Muscle layer of duodenum (tissue), 2 donors: ENCODE measurements at regions not wholly inside any gene's neighbourhood (a gene's known extent, or its start where the extent isn't known, plus 50 kb on each side); places are given as distances from the start of the nearest gene placed in this dataset.

Experiments used
- H3K27ac ChIP-seq: one replicate; pipeline ENCODE4 v1.7.0; 2013; ENCODE audit warnings: mild to moderate bottlenecking, low read length
- H3K27me3 ChIP-seq: one replicate; pipeline ENCODE4 v1.7.0; 2013; ENCODE audit warnings: low read depth, mild to moderate bottlenecking, control low read depth, low read length
- H3K36me3 ChIP-seq, 2 donors: one replicate each; pipeline ENCODE4 v1.7.0; 2013; ENCODE audit warnings: low read length in 2 of 2, control low read depth in 1 of 2, mild to moderate bottlenecking in 1 of 2; ENCODE audit not compliant: insufficient read depth in 2 of 2, control insufficient read depth in 1 of 2
- H3K4me1 ChIP-seq, 2 donors: one replicate each; pipeline ENCODE4 v1.7.0; 2013; ENCODE audit warnings: low read length in 2 of 2, mild to moderate bottlenecking in 2 of 2, control low read depth in 1 of 2, moderate library complexity in 1 of 2; ENCODE audit not compliant: insufficient read depth in 2 of 2, control insufficient read depth in 1 of 2
- H3K4me3 ChIP-seq, 2 donors: one replicate each; pipeline ENCODE4 v1.7.0; 2013; ENCODE audit warnings: low read length in 2 of 2, low read depth in 1 of 2, mild to moderate bottlenecking in 1 of 2
- H3K9me3 ChIP-seq, 2 donors: one replicate each; pipeline ENCODE4 v1.7.0; 2013; ENCODE audit warnings: low read length in 2 of 2, control low read depth in 1 of 2, mild to moderate bottlenecking in 1 of 2; ENCODE audit not compliant: control insufficient read depth in 1 of 2
- donor health status: healthy.

DNA sequence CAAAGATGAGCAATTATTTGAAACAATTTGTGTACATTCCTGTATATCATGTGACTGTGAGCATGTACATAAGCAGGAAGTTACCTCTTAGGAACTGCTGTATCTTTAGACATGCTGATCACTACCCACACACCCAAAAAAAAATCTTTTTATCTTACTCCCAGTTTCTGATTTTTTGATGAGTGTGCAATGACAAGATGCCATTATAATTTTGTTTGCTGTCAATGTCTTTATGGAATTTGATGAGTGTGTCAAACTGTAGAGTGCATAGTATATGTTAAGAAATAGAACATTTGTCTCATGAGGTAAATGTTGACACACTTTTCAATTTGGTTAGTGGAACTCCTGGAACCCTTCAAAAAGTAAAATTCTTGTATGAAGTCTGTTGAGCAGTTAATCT is 84.0 kb upstream of the TMEFF2 start:
- Histone ChIP-seq H3K27me3 (no peaks in the 10 kb centered on the region), H3K36me3 (no peaks in the 10 kb centered on the region), H3K9me3 (no peaks in the 10 kb centered on the region), H3K27ac (no peak overlapping the region), H3K4me1 (no peaks in the 10 kb centered on the region), H3K4me3 (no peak overlapping the region)

- no peak overlapping the region for H3K27ac ChIP-seq
- H3K9me3 ChIP-seq, result no peaks in the 10 kb centered on the region
- no peaks in the 10 kb centered on the region for H3K36me3 ChIP-seq
- no peak overlapping the region for H3K4me3 ChIP-seq
- no peaks in the 10 kb centered on the region for H3K4me1 ChIP-seq
- no peaks in the 10 kb centered on the region for H3K27me3 ChIP-seq
These were observed 82.9 kb upstream of the TMEFF2 start for GRCh38 chr2:192277494-192278109.

DNA sequence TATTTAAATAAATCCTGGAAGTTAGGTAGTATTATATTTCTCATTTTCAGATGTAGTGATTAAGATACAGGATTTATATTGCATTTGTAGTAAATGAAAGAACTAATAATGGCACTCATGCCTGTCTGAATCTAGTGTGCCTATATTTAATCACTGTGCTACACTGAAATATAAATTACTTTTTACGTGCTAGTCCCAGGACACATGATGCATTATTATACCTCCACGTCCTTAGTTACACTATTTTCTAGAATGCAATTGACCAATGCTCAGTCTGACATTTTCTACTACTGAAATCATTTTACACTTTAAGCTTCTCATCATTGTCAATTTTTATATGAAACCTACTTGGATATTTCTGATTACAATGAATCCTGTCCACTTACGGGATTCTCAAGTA is 80.9 kb upstream of the TMEFF2 start:
- H3K9me3 ChIP-seq, result no peaks in the 10 kb centered on the region
- H3K4me1 ChIP-seq, result no peaks in the 10 kb centered on the region
- no peak overlapping the region for H3K27ac ChIP-seq
- no peaks in the 10 kb centered on the region for H3K36me3 ChIP-seq
- no peak overlapping the region for H3K4me3 ChIP-seq
- H3K27me3 ChIP-seq, result no peaks in the 10 kb centered on the region

- Histone ChIP-seq H3K4me3 (no peak overlapping the region), H3K27me3 (no peaks in the 10 kb centered on the region), H3K9me3 (no peaks in the 10 kb centered on the region), H3K27ac (no peak overlapping the region), H3K4me1 (no peaks in the 10 kb centered on the region), H3K36me3 (no peaks in the 10 kb centered on the region)
These were observed 72.8 kb upstream of the TMEFF2 start for GRCh38 chr2:192267484-192267883.

DNA sequence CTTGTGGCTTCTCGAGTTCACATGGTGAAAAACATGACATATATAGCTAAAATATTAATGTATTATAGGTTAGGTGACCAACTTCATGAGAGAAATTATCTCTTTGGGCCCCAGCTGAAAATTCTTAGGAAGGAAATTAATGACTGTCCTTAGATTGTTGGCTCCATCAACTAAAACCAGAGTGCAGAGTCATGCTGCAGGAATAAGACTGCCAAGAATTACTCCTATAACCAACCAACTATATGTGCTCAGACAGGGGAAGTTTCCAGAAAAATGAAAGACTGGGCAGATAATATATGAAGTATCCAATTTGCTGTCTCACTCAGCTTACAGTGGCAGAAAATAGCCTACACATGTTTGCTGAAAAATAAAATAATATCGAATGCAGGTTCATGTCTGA is 71.0 kb upstream of the TMEFF2 start:
- Histone ChIP-seq H3K4me3 (no peak overlapping the region), H3K36me3 (no peaks in the 10 kb centered on the region), H3K9me3 (no peaks in the 10 kb centered on the region), H3K4me1 (no peaks in the 10 kb centered on the region), H3K27me3 (no peaks in the 10 kb centered on the region), H3K27ac (no peak overlapping the region)

DNA sequence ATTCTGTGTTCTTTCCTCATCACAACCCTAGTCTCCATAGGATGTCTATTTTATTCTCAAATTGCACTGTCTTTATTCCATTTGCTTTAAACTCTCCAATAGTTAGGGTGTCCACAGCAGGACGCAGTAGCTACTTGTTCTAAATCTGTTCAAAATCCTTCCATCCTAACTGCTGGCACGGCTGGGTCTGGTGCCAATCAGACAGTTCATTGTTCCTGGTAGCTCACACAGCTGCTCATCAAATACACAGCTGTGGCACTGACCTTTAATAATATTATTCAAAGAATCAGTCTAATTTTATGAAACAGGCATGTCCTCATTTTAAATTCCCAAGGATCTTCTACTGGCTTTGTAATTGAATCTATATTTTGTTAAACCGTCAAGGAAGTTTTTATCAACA is 59.7 kb upstream of the TMEFF2 start:
- Histone ChIP-seq H3K4me1 (no peaks in the 10 kb centered on the region), H3K4me3 (no peak overlapping the region), H3K36me3 (no peaks in the 10 kb centered on the region), H3K27ac (no peak overlapping the region), H3K9me3 (no peaks in the 10 kb centered on the region), H3K27me3 (no peaks in the 10 kb centered on the region)

DNA sequence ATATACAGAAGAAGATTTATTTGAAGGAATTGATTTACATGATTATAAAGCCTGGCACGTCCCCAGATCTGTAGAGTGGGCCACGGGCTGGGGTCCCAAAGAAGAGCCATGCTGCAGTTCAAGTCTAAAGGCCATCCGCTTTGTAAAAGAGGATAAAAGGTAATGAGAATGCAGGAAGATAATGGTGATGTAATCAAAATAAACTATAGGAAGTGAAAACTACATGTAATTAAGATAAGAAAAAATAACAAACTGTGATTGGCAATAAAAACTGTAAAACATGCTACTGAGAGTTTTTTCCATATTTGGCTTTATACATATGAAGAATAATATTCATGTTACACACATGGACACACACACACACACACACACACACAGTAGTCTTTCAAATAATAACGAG is 59.0 kb upstream of the TMEFF2 start:
- no peak overlapping the region for H3K27ac ChIP-seq
- no peaks in the 10 kb centered on the region for H3K9me3 ChIP-seq
- H3K4me1 ChIP-seq, result no peaks in the 10 kb centered on the region
- no peak overlapping the region for H3K4me3 ChIP-seq
- no peaks in the 10 kb centered on the region for H3K27me3 ChIP-seq
- H3K36me3 ChIP-seq, result no peaks in the 10 kb centered on the region

GRCh38 chr2:192250961-192251360 is 56.2 kb upstream of the TMEFF2 start:
- H3K36me3 ChIP-seq, result no peaks in the 10 kb centered on the region
- H3K4me3 ChIP-seq, result no peak overlapping the region
- no peaks in the 10 kb centered on the region for H3K4me1 ChIP-seq
- H3K27me3 ChIP-seq, result no peaks in the 10 kb centered on the region
- no peaks in the 10 kb centered on the region for H3K9me3 ChIP-seq
- H3K27ac ChIP-seq, result no peak overlapping the region

GRCh38 chr2:192247456-192247855 is 52.7 kb upstream of the TMEFF2 start:
- Histone ChIP-seq H3K4me1 (no peaks in the 10 kb centered on the region), H3K9me3 (no peaks in the 10 kb centered on the region), H3K36me3 (no peaks in the 10 kb centered on the region), H3K27ac (no peak overlapping the region), H3K27me3 (no peaks in the 10 kb centered on the region), H3K4me3 (no peak overlapping the region)

DNA sequence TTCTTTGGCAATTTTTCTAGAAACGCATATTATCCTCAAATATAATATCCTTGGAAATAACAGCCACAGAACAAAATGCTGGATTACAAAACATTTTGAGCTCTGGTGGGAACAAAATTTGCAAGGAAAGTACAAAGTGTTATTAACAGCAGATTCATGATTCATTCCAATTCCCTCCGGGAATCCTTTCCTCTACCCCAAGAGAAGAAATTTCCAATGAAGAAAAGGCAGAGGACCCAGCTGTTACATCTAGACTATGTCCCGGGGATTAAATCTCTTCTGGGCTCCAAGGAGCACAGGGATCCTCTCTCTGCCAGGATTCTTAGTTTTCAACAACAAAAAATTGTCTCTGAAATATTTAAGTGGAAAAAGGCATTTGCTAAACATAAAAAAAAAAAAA is 51.6 kb upstream of the TMEFF2 start:
- no peaks in the 10 kb centered on the region for H3K36me3 ChIP-seq
- no peaks in the 10 kb centered on the region for H3K4me1 ChIP-seq
- no peaks in the 10 kb centered on the region for H3K27me3 ChIP-seq
- H3K9me3 ChIP-seq, result no peaks in the 10 kb centered on the region
- H3K4me3 ChIP-seq, result no peak overlapping the region
- H3K27ac ChIP-seq, result no peak overlapping the region

GRCh38 chr2:192245329-192245728 is 50.6 kb upstream of the TMEFF2 start:
- no peak overlapping the region for H3K4me3 ChIP-seq
- no peaks in the 10 kb centered on the region for H3K4me1 ChIP-seq
- H3K9me3 ChIP-seq, result no peaks in the 10 kb centered on the region
- H3K27ac ChIP-seq, result no peak overlapping the region
- no peaks in the 10 kb centered on the region for H3K36me3 ChIP-seq
- no peaks in the 10 kb centered on the region for H3K27me3 ChIP-seq
